ENCODE measurements at regions not wholly inside any gene's neighbourhood (a gene's known extent, or its start where the extent isn't known, plus 50 kb on each side); places are given as distances from the start of the nearest gene placed in this dataset.

DNA sequence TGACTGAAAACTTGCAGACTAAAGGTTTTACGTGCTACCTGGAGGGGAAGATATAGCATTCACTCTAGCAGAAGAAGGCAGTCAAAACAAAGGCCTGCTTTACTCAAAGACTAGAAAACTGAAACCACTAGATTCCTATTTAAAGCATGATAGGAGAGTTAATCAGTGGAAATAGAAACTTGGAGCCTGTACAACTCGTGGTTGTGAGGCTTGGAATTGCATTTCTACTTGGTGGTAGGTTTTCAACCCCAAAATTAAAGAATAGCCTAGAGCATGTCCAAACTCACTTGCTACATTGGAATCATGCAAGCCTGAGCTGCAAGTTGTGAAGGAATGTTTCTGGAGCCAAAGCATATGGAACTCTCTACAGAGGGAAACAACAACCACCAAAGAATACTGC is 1526.4 kb upstream of the NUDT12 start:
- intact Hi-C loops (cut with DNase I), result no loop called here
- TF ChIP-seq, protein P1, sequence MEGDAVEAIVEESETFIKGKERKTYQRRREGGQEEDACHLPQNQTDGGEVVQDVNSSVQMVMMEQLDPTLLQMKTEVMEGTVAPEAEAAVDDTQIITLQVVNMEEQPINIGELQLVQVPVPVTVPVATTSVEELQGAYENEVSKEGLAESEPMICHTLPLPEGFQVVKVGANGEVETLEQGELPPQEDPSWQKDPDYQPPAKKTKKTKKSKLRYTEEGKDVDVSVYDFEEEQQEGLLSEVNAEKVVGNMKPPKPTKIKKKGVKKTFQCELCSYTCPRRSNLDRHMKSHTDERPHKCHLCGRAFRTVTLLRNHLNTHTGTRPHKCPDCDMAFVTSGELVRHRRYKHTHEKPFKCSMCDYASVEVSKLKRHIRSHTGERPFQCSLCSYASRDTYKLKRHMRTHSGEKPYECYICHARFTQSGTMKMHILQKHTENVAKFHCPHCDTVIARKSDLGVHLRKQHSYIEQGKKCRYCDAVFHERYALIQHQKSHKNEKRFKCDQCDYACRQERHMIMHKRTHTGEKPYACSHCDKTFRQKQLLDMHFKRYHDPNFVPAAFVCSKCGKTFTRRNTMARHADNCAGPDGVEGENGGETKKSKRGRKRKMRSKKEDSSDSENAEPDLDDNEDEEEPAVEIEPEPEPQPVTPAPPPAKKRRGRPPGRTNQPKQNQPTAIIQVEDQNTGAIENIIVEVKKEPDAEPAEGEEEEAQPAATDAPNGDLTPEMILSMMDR (IDR thresholded peaks at IDR 0.05), result no peak
- no peak overlapping the region for H3K4me3 ChIP-seq
- no peak overlapping the region for H3K27ac ChIP-seq
- DNase-seq (no peak), ATAC-seq (no peak)
- peaks cover 0 to 36% (median 0%) of the 10 kb centered on the region in 11 donors for H3K9me3 ChIP-seq
- WGBS, 2 donors, result 60 to 65% methylated on average over 2 of the region's 2 CpGs
- no peaks in the 10 kb centered on the region for H3K27me3 ChIP-seq
- H3K4me1 ChIP-seq, result no peaks in the 10 kb centered on the region
- H3K36me3 ChIP-seq, result no peaks in the 10 kb centered on the region

DNA sequence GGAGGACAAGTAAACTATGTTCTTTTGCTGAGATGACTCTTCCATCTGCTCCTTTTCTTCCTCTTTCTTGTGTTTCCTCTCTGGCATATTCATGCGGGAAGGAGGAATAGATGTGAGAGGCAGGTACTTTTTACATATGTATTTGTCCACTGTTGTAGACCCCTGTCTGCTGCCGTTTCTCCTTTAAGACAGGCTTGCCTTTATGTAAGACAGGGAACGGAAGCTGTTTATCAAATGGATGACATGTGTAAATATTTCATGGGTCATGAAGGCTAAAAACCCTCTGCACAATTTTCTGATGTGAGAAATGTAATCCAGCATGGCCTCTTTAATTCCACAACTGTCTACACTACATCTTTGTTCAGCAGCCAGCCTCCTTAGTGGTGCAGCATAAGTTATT is 1525.5 kb upstream of the NUDT12 start:
- H3K4me3 ChIP-seq, result no peak overlapping the region
- no peaks in the 10 kb centered on the region for H3K27me3 ChIP-seq
- 59 to 68% methylated on average over 3 of the region's 3 CpGs for WGBS, 2 donors
- no peak overlapping the region for H3K27ac ChIP-seq
- no peak for ATAC-seq
- peaks cover 0 to 28% (median 0%) of the 10 kb centered on the region in 11 donors for H3K9me3 ChIP-seq
- TF ChIP-seq, protein P1 (IDR thresholded peaks at IDR 0.05), result no peak
- H3K4me1 ChIP-seq, result no peaks in the 10 kb centered on the region
- no peak for DNase-seq
- H3K36me3 ChIP-seq, result no peaks in the 10 kb centered on the region
- intact Hi-C loops (cut with DNase I), result no loop called here

DNA sequence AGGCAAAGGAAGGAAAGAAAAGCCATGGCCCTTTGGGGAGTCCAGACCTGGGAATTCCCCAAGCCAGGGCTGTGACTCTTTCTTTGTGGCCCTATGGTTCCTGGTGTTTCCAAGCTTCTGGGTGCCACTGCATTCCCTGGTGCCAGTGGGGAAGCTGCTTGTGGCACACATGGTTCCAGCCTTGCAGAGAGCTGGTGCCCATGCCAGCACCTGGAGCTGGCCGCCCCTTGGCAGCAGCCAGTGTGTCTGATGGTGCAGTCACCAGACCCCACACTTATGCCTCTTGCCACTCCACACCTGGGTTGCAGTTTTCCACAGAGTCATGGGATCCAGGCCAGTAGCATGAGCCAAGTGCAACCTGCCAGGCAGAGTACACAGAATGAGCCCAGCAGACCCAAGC is 1495.3 kb upstream of the NUDT12 start:
- DNase-seq, result no peak
- 74 to 96% methylated on average over 1 of the region's 1 CpG for WGBS, 2 donors
- intact Hi-C loops (cut with DNase I), result no loop called here
- Histone ChIP-seq H3K27ac (no peak overlapping the region), H3K36me3 (no peaks in the 10 kb centered on the region), H3K9me3 (peaks cover 0 to 46% (median 0%) of the 10 kb centered on the region in 11 donors), H3K4me1 (no peaks in the 10 kb centered on the region), H3K27me3 (no peaks in the 10 kb centered on the region), H3K4me3 (no peak overlapping the region)
- ATAC-seq, result no peak
- TF ChIP-seq, protein P1 (IDR thresholded peaks at IDR 0.05), result no peak

DNA sequence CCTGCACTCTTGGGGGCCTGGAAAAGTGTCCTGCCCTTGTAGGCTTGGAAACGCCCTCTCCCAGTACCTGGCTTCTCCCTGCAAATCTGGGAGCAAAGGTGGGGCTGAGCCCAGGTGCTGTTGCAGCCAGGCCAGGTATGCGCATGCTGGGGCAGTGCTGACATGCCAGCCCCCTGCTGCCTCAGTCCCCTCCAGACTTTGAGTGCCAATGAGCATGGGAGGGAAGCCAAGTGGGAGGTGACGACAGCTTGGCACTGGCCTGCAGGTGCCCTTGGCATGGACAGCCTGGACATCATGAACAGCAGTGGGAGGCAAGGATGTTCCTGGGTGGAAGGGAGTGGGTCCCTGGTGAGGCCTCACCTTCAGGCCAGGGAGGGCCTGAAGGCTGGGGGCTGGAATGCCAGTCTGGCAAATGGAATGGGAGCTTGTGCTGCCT is 1494.4 kb upstream of the NUDT12 start:
- Histone ChIP-seq H3K27ac (no peak overlapping the region), H3K27me3 (no peaks in the 10 kb centered on the region), H3K36me3 (no peaks in the 10 kb centered on the region), H3K4me1 (no peaks in the 10 kb centered on the region), H3K9me3 (peaks cover 0 to 46% (median 0%) of the 10 kb centered on the region in 11 donors), H3K4me3 (no peak overlapping the region)
- DNase-seq, result no peak
- WGBS, 2 donors, result 77 to 83% methylated on average over 3 of the region's 3 CpGs
- ATAC-seq, result no peak
- TF ChIP-seq, protein P1 (IDR thresholded peaks at IDR 0.05), result no peak
- intact Hi-C loops (cut with DNase I), result no loop called here
